HG03108 (cell line): ENCODE measurements at regions not wholly inside any gene's neighbourhood (a gene's known extent, or its start where the extent isn't known, plus 50 kb on each side); places are given as distances from the start of the nearest gene placed in this dataset.
"Not testable (repeated sequence)": the region's sequence is repeated elsewhere in the genome, so short reads cannot be mapped to it uniquely, and the experiment has no call there.

Experiments used
- ATAC-seq: cut with Tn5 transposase; IDR thresholded peaks from one replicate; pipeline ENCODE4 v1.9.1; 2021; ENCODE audit warnings: moderate library complexity; ENCODE audit not compliant: unreplicated experiment

GRCh38 chr5:44935871-44936270 is 127.1 kb downstream of the MRPS30 start:
- ATAC-seq: no peak

DNA sequence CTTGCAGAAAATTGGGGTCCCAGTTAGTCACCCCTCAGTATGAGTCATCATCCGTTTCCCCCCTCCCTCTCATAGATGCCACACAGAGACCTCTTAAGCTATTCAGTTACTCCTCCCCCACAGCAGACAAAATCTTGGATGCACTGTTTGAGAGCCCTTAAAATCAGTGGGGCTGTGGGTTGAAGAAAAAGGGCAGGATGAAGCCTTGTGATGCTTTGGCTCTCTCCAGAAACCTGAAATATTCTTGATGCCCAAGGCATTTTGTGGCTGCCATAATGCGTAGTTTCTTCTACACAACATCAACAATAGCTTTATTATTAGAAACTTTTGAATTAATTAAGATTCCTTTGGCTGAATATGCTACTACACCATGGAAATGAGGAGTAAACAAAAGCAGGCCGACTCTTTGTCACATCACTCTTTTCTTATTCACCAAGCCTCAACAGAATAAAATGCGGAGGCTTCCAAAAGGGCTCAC is 133.8 kb downstream of the MRPS30 start:
- ATAC-seq: no peak

GRCh38 chr5:44943647-44944046 is 134.9 kb downstream of the MRPS30 start:
- no peak for ATAC-seq

- ATAC-seq: no peak
Observed at GRCh38 chr5:44945743-44946142, 137.0 kb downstream of the MRPS30 start.

DNA sequence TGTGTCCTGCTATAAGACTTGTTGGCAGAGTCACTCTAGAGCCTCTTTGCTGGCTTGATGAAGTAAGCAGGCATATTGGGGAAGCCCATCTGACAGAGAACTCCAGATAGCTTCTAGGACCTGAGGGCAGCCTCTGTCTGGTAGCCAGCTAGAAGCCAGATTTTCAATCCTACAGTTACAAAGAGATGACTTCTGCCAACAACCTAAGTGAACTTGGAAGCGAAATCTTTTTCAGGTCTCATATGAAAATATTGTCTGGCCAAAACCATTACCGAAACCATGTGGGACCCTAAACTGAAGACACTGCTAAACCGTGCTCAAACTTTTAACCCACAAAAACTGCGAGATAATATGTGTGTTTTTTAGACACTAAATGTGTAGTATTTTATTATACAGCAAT is 140.9 kb downstream of the MRPS30 start:
- ATAC-seq: no peak

GRCh38 chr5:44951371-44951770 is 142.6 kb downstream of the MRPS30 start:
- ATAC-seq: no peak

GRCh38 chr5:44952376-44952775 is 143.6 kb downstream of the MRPS30 start:
- ATAC-seq: no peak

DNA sequence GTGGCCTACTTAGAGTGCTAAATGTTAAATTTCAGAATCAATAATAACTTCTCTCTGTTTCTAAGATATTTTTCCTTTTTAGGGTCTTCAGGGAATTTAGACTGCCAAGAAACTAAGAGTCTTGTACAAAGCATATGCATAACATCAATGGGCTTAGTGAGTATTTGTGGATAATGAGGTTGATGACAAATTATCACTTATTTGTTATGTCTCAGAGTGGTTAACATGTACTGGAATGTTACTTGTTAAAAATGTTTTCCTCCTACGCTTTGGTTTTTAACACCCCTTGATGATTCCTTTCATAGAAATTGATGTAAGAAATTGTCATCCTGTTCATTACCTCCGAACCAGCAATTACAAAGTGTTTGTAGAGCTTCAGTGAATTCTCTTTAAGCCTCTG is 144.3 kb downstream of the MRPS30 start:
- no peak for ATAC-seq

- not testable (repeated sequence) for ATAC-seq
Observed at GRCh38 chr5:44958943-44959454, 150.3 kb downstream of the MRPS30 start.

DNA sequence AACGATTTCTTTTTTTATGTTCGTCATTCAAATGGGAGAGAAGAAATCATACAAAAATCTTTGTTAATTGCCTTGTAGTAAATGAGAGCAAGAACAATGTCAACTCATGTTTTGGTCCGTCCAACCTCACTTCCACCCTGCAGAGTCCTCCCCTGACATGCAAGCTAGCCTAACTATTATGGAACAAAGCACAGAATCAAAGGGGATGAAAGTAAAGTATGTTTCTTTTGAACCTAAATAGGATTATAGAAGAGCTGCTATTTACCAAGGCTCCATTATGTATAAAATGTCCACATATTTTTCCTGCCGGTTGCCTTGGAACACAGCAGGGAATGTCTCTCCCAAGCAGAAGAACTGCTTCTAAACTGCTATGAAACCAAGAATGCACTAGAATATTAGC is 161.1 kb downstream of the MRPS30 start:
- ATAC-seq: no peak

DNA sequence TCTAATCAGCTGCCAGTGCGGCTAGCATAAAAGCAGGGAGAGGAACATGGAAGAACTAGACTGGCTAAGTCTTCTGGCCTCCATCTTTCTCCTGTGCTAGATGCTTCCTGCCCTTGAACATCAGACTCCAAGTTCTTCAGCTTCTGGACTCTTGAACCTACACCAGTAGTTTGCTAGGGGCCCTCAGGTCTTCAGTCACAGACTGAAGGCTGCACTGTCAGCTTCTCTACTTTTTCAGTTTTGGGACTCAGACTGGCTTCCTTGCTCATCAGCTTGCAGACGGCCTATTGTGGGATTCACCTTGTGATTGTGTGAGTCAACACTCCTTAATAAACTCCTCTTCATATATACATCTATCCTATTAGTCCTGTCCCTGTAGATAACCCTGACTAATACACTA is 162.2 kb downstream of the MRPS30 start:
- not testable (repeated sequence) for ATAC-seq

DNA sequence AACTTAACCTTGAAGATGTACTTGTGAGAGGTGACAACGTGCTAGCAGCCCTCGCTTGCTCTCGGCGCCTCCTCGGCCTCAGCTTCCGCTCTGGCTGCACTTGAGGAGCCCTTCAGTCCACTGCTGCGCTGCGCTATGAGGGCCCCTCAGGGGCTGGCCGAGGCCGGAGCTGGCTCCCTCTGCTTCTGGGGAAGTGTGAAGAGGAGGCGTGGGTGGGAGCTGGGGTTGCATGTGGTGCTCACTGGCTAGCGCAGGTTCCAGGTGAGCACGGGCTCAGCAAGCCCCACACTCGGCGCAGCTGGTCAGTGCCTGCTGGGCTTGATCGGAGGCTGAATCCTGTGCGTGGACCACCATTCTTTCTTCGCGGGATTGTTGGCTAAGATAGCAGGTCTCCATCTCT is 166.1 kb downstream of the MRPS30 start:
- no peak for ATAC-seq

DNA sequence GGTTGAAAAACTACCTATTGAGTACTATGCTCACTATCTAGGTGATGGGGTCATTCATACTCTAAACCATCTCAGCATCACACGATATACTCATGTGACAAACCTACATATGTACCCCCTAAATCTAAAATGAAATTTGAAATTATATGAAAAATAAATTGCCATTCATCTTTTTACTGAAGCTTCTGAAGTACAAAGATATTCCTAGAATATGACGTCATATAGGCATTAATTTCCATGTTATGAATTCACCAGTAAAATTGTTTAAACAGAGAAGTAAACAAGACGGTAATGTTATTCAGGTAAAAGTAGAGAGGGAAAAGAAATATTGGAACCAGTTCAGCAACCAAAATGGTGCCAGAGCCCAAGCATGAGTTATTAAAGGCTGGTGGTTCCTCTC is 173.0 kb downstream of the MRPS30 start:
- no peak for ATAC-seq

GRCh38 chr5:44983006-44983405 is 174.3 kb downstream of the MRPS30 start:
- ATAC-seq: no peak

- ATAC-seq: no peak
Observed at GRCh38 chr5:44987026-44987425, 178.3 kb downstream of the MRPS30 start.

DNA sequence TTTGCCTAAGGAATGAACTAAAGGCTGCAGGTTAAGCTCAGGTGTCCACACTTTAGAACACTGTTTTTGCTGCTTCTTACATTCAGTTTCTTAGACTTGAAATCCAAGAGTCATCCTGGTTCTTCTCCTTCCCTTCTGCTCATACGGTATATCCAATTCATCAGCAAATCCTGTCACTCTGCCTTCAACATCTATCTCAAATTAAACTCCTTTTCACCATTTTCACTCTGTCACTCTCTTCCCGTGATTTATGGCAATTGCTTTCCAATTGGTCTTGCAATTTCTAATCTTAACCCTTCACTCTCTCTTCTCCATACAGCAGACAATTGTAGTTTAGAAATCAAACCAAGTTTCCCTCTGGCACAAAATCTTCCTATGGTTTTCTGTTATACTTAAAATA is 182.9 kb downstream of the MRPS30 start:
- ATAC-seq: no peak

GRCh38 chr5:44993286-44993685 is 184.5 kb downstream of the MRPS30 start:
- ATAC-seq: no peak

GRCh38 chr5:44997506-44997905 is 188.8 kb downstream of the MRPS30 start:
- no peak for ATAC-seq

GRCh38 chr5:45007102-45007501 is 198.4 kb downstream of the MRPS30 start:
- ATAC-seq: not testable (repeated sequence)

GRCh38 chr5:45017568-45017967 is 208.8 kb downstream of the MRPS30 start:
- ATAC-seq: no peak

GRCh38 chr5:45029553-45029952 is 220.8 kb downstream of the MRPS30 start:
- ATAC-seq: no peak

DNA sequence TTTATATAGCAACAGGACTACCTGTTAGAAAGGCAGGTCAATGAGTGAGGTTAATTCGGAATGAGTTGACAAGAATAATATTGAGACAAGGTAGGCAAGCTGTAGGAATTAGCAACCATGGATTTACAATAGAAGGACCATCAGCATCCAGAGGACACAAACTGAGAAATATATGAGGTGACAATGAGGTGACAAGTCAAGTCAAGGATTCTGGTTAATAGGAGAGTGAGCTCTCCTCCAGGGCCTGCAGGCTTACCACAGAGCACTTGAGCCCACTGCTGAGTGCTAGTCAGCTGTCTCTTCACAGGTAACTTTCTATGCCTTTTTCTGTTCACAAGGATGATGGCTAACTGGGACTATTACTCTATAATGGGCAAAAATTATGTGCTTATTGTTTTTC is 227.2 kb downstream of the MRPS30 start:
- ATAC-seq: no peak

GRCh38 chr5:45037927-45038326 is 229.2 kb downstream of the MRPS30 start:
- no peak for ATAC-seq
